H9 (cell line): ENCODE measurements at regions not wholly inside any gene's neighbourhood (a gene's known extent, or its start where the extent isn't known, plus 50 kb on each side); places are given as distances from the start of the nearest gene placed in this dataset.

ENCODE experiments used
- DNase-seq: peaks from one replicate; pipeline ENCODE4 v3.0.0-alpha.2; 2017
- H2AFZ ChIP-seq: one replicate; pipeline ENCODE4 v1.6.1; 2013; ENCODE audit warnings: mild to moderate bottlenecking, low read length, control low read depth, moderate library complexity
- H2AK5ac ChIP-seq: 2 replicates; pipeline ENCODE4 v1.6.1; 2013; ENCODE audit warnings: low read length, control low read depth, mixed read lengths; ENCODE audit not compliant: insufficient read length
- H2BK120ac ChIP-seq: one replicate; pipeline ENCODE4 v1.6.1; 2013; ENCODE audit warnings: low read depth, mild to moderate bottlenecking, low read length, control low read depth, inconsistent platforms; ENCODE audit not compliant: poor library complexity, severe bottlenecking
- H2BK12ac ChIP-seq: 2 replicates; pipeline ENCODE4 v1.6.1; 2013; ENCODE audit warnings: low read length, control low read depth, mixed read lengths, low read depth; ENCODE audit not compliant: insufficient read length
- H2BK15ac ChIP-seq: 2 replicates; pipeline ENCODE4 v1.6.1; 2013; ENCODE audit warnings: low read depth, low read length, control low read depth
- H2BK20ac ChIP-seq: one replicate; pipeline ENCODE4 v1.6.1; 2013; ENCODE audit warnings: low read depth, mild to moderate bottlenecking, low read length, control low read depth, inconsistent platforms; ENCODE audit not compliant: poor library complexity, severe bottlenecking
- H2BK5ac ChIP-seq: 2 replicates; pipeline ENCODE4 v1.6.1; 2013; ENCODE audit warnings: low read length, control low read depth, mixed read lengths; ENCODE audit not compliant: insufficient read length
- H3K14ac ChIP-seq: 2 replicates; pipeline ENCODE4 v1.6.1; 2013; ENCODE audit warnings: low read length, control low read depth; ENCODE audit not compliant: insufficient read depth
- H3K18ac ChIP-seq: 2 replicates; pipeline ENCODE4 v1.6.1; 2013; ENCODE audit warnings: low read depth, mild to moderate bottlenecking, mixed read lengths, low read length, control low read depth; ENCODE audit not compliant: insufficient read length
- H3K23ac ChIP-seq: 2 replicates; pipeline ENCODE4 v1.6.1; 2013; ENCODE audit warnings: low read length, control low read depth, mixed read lengths, low read depth; ENCODE audit not compliant: insufficient read length
- H3K23me2 ChIP-seq: 2 replicates; pipeline ENCODE4 v1.6.1; 2013; ENCODE audit warnings: low read depth, mild to moderate bottlenecking, mixed read lengths, low read length, control low read depth; ENCODE audit not compliant: insufficient read length, poor library complexity, severe bottlenecking
- H3K27ac ChIP-seq: 2 replicates; pipeline ENCODE4 v1.5.1; 2013; ENCODE audit warnings: low read length, control low read depth, mixed read lengths, low read depth; ENCODE audit not compliant: insufficient read length
- H3K27me3 ChIP-seq: 2 replicates; pipeline ENCODE4 v1.6.1; 2013; ENCODE audit warnings: low read length, control low read depth, inconsistent platforms; ENCODE audit not compliant: insufficient read depth
- H3K4ac ChIP-seq: 2 replicates; pipeline ENCODE4 v1.6.1; 2013; ENCODE audit warnings: low read depth, mild to moderate bottlenecking, control low read depth, inconsistent platforms, low read length, moderate library complexity
- H3K4me1 ChIP-seq: 2 replicates; pipeline ENCODE4 v1.6.1; 2013; ENCODE audit warnings: low read length, control low read depth, inconsistent platforms; ENCODE audit not compliant: insufficient read depth
- H3K4me2 ChIP-seq: 2 replicates; pipeline ENCODE4 v1.6.1; 2013; ENCODE audit warnings: low read length, control low read depth, mixed read lengths; ENCODE audit not compliant: insufficient read length, insufficient read depth
- H3K56ac ChIP-seq: 2 replicates; pipeline ENCODE4 v1.6.1; 2013; ENCODE audit warnings: low read depth, mild to moderate bottlenecking, mixed read lengths, low read length, control low read depth; ENCODE audit not compliant: insufficient read length
- H3K79me1 ChIP-seq: 2 replicates; pipeline ENCODE4 v1.6.1; 2013; ENCODE audit warnings: low read depth, mild to moderate bottlenecking, moderate library complexity, low read length, control low read depth, inconsistent platforms; ENCODE audit not compliant: insufficient read depth, poor library complexity, severe bottlenecking
- H3K79me2 ChIP-seq: 2 replicates; pipeline ENCODE4 v1.6.1; 2013; ENCODE audit warnings: low read length, control low read depth, inconsistent platforms; ENCODE audit not compliant: insufficient read depth
- H3K9ac ChIP-seq: 2 replicates; pipeline ENCODE4 v1.6.1; 2013; ENCODE audit warnings: low read length, control low read depth, mixed read lengths; ENCODE audit not compliant: insufficient read length; ENCODE audit errors: extremely low read depth
- H3K9me3 ChIP-seq: one replicate; pipeline ENCODE4 v1.6.1; 2013; ENCODE audit warnings: low read depth, low read length, inconsistent platforms; ENCODE audit not compliant: control insufficient read depth
- H3T11ph ChIP-seq: one replicate; pipeline ENCODE4 v1.6.1; 2013; ENCODE audit warnings: mild to moderate bottlenecking, low read length, control low read depth, inconsistent platforms
- H4K20me1 ChIP-seq: one replicate; pipeline ENCODE4 v1.6.1; 2013; ENCODE audit not compliant: control insufficient read depth, insufficient read length, insufficient read depth
- H4K5ac ChIP-seq: 2 replicates; pipeline ENCODE4 v1.6.1; 2013; ENCODE audit warnings: low read depth, mild to moderate bottlenecking, mixed read lengths, low read length, control low read depth; ENCODE audit not compliant: insufficient read length
- H4K8ac ChIP-seq: replicated peaks from 2 replicates; pipeline ENCODE4 v1.6.1; 2013; ENCODE audit warnings: low read length, control low read depth, mixed read lengths, low read depth; ENCODE audit not compliant: insufficient read length
- H4K91ac ChIP-seq: 2 replicates; pipeline ENCODE4 v1.6.1; 2013; ENCODE audit warnings: low read depth, mild to moderate bottlenecking, moderate library complexity, mixed read lengths, low read length, control low read depth; ENCODE audit not compliant: insufficient read length
- H3K27ac Mint-ChIP-seq, 3 experiments: 2 replicates in 2 of 3; 3 replicates in 1 of 3; pipeline ENCODE4 v1.8.0; 2020 to 2021; ENCODE audit warnings: mixed read lengths in 3 of 3, mild to moderate bottlenecking in 1 of 3, moderate library complexity in 1 of 3
- H3K27me3 Mint-ChIP-seq: 2 replicates; pipeline ENCODE4 v1.8.0; 2021; ENCODE audit warnings: low read depth, mild to moderate bottlenecking, moderate library complexity, mixed read lengths
- H3K36me3 Mint-ChIP-seq, 3 experiments: 2 replicates in 2 of 3; 3 replicates in 1 of 3; pipeline ENCODE4 v1.8.0; 2020 to 2021; ENCODE audit warnings: low read depth in 3 of 3, mixed read lengths in 3 of 3; ENCODE audit not compliant: insufficient read depth in 1 of 3
- H3K4me1 Mint-ChIP-seq, 2 experiments: 2 replicates each; pipeline ENCODE4 v1.8.0; 2020; ENCODE audit warnings: mixed read lengths in 2 of 2
- H3K4me3 Mint-ChIP-seq, 2 experiments: 2 replicates in 1 of 2; 3 replicates in 1 of 2; pipeline ENCODE4 v1.8.0; 2020 to 2021; ENCODE audit warnings: mild to moderate bottlenecking in 2 of 2, mixed read lengths in 2 of 2, moderate library complexity in 1 of 2
- H3K9me3 Mint-ChIP-seq, 2 experiments: 2 replicates in 1 of 2; 3 replicates in 1 of 2; pipeline ENCODE4 v1.8.0; 2020; ENCODE audit warnings: mild to moderate bottlenecking in 2 of 2, mixed read lengths in 2 of 2, moderate library complexity in 1 of 2
- CTCF ChIP-seq: fragments of 200-600 bp; sonication (generic); conservative IDR thresholded peaks from 3 replicates; pipeline ENCODE4 v1.8.0; 2021; ENCODE audit warnings: antibody characterized with exemption, mild to moderate bottlenecking
- WGBS: extraction: QIAGEN DNeasy Blood & Tissue Kit; methylation state at CpG from one replicate; pipeline ENCODE4 v1.1.7; 2013; ENCODE audit warnings: missing lambda C conversion rate, low lambda C conversion rate, mixed read lengths; ENCODE audit not compliant: insufficient read length; ENCODE audit errors: extremely low coverage; 5-methylcytosine and 5-hydroxymethylcytosine counted together

DNA sequence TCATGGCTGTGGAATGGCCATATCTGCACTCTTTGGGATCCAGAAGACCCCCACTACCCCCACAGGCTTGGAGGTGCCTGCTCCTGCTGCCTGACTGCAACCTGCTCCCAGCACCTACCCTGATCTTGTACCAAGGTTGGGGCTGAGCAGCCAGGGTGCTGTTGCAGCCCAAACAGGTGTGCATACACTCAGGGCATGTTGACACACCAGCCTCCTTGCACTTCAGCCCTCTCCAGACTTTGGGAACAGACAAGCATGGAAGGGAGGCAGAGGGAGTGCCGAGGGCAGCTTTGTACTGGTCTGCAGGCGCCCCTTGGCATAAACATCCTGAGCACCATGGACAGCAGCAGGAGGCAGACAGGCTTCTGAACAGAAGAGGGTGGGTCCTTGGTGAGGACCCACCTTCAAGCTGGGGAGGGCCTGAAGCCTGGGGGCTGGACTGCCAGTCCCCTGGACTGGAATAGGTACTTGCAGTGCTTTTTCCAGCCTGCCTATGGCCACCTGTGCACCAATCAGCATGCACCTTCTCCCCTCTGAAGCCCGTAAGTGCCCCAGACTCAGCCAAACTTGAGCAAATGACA, 1675.8 kb downstream of the HACE1 start:
- TF ChIP-seq CTCF: no peak
- H3K27me3 ChIP-seq: no peaks in the 10 kb centered on the region

More for the DNA sequence above, 1675.8 kb downstream of the HACE1 start:
- WGBS: no CpG with 5 or more reads among the region's 3 CpGs
- no peak overlapping the region for H2BK20ac ChIP-seq
- H2AK5ac ChIP-seq: no peak overlapping the region
- H3K36me3 Mint-ChIP-seq: no peaks in the 10 kb centered on the region
- no peaks in the 10 kb centered on the region for H3K9me3 ChIP-seq
- no peak overlapping the region for H3K18ac ChIP-seq
- no peaks in the 10 kb centered on the region for H3K4me1 ChIP-seq
- no peak overlapping the region for H2BK12ac ChIP-seq
- no peak overlapping the region for H4K91ac ChIP-seq
- H3K79me1 ChIP-seq: no peaks in the 10 kb centered on the region
- H2BK15ac ChIP-seq: no peak overlapping the region
- H3K9ac ChIP-seq: no peak overlapping the region
- H3T11ph ChIP-seq: no peak overlapping the region
- no peaks in the 10 kb centered on the region for H4K20me1 ChIP-seq
- no peak overlapping the region for H3K27ac ChIP-seq
- H4K8ac ChIP-seq: no peak overlapping the region
- no peaks in the 10 kb centered on the region for H3K9me3 Mint-ChIP-seq
- no peak overlapping the region for H3K27ac Mint-ChIP-seq
- no peak overlapping the region for H3K14ac ChIP-seq
- no peak overlapping the region for H3K4me3 Mint-ChIP-seq
- no peaks in the 10 kb centered on the region for H3K4me1 Mint-ChIP-seq
- H3K4ac ChIP-seq: no peak overlapping the region
- H2BK120ac ChIP-seq: no peak overlapping the region
- H2AFZ ChIP-seq: no peak overlapping the region
- H2BK5ac ChIP-seq: no peak overlapping the region
- H3K23me2 ChIP-seq: no peaks in the 10 kb centered on the region
- DNase-seq: peak; percentile 70
- H3K23ac ChIP-seq: no peak overlapping the region
- H3K79me2 ChIP-seq: no peaks in the 10 kb centered on the region
- H3K4me2 ChIP-seq: no peak overlapping the region
- no peaks in the 10 kb centered on the region; the same call in 1 of the 2 replicates for H3K27me3 Mint-ChIP-seq
- H3K56ac ChIP-seq: no peak overlapping the region
- H4K5ac ChIP-seq: no peak overlapping the region
